ENCODE measurements at regions not wholly inside any gene's neighbourhood (a gene's known extent, or its start where the extent isn't known, plus 50 kb on each side); places are given as distances from the start of the nearest gene placed in this dataset.

DNA sequence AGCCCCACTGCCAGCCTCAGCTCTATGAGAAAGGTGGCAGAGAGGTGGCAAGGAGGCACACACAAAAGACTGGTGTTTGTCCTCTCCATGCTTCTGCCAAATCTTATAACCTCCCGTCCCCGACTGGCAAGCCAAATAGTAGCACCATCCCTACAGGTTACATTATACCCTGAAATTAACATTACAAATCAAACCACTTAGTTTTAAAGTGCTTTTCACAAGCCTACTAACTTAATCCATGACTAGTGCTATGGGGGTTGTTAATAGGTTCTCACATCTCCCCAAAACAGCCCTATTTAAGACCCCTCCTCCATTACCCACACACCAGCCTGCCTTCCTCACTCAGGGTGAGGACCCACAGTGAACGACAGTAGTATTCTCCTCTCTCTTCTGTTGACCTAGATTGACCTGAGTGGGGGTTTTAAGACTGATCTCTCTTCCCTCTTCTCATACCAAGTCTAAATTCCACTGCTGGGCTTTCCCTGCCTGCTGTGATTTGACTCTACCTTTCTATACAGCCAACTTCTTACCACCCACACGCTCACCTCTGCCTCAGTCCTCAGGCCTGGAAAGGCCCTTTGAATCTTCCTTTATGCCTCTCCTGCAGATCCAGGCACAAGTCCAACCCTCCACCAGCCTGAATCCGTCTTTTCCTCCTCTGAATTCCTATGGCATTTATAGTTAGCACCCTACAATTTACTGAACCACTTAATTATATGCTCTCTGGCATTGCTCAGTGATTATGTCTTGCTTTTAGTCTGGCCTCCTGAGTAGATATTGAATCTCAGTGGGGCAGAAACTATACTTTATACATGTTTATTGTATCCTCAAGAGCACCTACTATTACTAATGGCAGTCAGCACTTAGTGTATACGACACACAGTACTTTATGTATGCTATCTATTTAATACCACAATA, 116.1 kb downstream of the TMEM174 start:
- no peak for DNase-seq

GRCh38 chr5:73286896-73287295, 113.9 kb downstream of the TMEM174 start:
- DNase-seq, result peak; percentile 70

GRCh38 chr5:73284985-73285384, 112.0 kb downstream of the TMEM174 start:
- DNase-seq, result no peak

DNA sequence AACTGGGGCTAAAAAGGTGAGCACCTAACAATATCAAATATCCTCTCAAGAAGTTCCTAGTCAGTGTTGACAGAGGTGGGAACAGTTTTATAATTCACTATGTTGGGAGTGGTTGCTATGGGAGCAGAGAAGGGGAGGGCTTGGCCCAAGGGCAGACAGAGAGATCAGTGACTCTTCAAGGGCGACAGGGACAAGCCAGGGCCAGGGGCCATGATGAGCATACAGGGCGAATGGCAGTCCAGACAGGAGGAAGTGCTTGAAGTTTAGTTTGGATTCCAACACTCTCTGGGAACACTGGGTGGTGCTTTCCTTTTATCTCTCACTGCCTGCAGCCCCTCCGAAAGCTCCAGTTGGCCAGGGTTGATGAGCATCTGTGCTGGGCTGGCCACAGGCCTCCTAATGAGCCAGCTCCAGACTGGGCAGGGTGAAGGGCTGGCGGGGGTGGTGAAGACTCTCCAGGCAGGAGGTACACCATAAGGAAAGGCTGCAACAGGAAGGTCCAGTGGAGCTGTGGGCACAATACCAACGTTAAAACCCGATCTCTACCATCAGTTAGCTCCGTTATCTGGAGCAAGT, 111.3 kb downstream of the TMEM174 start:
- no peak for DNase-seq

GRCh38 chr5:73282923-73283322, 109.9 kb downstream of the TMEM174 start:
- no peak for DNase-seq

- no peak for DNase-seq
These were observed 109.4 kb downstream of the TMEM174 start for GRCh38 chr5:73282383-73282782.

- peak; percentile 99 for DNase-seq
These were observed 108.1 kb downstream of the TMEM174 start for GRCh38 chr5:73280821-73281746.

- DNase-seq, result no peak
These were observed 107.4 kb downstream of the TMEM174 start for GRCh38 chr5:73280386-73280785.

- DNase-seq, result no peak
These were observed 106.8 kb downstream of the TMEM174 start for GRCh38 chr5:73279805-73280204.

- no peak for DNase-seq
These were observed 105.7 kb downstream of the TMEM174 start for GRCh38 chr5:73278693-73279092.

DNA sequence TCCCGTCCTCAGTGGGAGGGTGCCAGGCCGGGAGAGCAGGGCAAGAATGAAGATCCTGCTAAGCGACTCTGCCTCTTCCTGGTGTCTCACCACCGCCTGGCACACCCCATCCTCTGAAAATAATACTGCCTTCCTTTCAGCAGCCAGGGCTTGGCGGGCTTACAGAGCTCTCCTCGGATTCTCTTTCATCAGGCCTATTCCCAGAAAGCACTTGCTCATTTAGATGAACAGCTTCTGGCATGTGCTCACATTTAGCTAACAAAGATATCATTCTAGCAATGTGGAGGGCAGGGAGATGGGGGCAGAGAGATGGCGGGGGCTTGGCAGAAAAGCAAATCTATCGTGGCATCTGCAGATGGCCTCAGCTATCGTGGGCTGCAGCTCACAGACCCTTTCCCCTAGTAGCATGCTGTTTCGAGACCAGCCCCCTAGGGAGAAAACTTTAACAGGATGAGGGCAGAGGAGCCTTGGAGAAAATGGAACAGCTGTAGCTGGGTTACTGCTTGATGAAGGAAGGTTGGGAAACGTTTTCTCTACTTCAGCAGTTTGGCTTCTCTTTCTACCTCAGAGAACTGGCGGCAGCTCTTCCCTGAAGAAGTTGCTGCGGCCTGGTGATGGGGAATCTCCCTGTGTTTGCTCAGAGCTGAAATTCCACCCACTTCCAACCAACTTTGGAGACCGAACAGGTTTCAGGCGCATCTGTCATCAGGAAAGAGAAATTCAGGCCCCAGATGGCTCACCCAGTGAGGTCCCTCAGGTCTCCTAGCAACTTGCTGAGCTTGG, 102.1 kb downstream of the TMEM174 start:
- DNase-seq, result no peak

DNA sequence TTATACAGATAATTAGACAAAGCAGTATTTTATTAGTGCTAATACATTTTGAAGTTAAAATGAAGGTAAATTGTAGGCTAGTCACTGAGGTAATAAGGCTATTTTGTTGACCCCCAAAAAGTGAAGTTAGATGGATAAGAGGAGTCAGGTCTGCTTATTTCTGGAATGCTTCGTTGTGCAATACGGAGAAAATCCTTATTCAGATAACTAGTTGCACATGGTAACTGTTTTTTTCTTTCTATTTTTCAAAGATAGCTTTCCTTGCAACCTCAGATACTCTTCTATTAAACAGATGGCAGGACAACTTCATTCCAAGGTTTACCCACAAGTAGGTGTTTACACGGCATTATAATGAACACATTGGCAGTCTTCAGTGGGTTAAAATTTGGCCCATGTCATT, 101.1 kb downstream of the TMEM174 start:
- DNase-seq, result no peak

DNA sequence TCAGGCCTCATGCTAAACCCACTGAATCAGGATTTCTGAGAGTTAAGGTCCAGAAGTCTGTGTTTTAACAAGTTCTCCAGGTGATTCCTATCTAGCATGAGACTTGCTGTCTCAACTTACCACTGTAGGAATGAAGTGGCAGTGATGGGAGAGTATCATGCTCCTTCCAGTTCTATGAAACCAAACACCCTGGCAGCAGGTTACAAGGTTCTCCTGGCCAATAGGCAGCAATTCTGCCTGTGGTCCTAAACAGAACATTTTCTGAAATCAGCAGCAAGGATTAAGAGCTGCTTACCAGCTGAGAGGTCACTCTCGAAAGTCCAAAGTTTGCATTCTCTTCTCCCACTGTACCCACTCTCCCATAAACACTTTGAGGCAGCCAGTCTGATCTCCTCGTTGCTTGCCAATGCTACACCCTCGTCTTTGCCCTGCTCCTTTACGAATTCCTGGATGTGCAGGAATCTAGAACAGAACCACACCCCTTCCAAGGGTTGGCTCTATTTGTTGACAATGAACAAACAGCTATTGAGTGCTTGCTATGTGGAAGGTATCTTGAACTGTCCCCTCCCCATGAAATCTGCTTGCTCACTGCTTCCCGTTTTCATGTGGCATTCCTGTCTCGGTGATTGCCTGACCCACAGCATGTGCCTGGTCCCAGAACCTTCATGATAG, 100.5 kb downstream of the TMEM174 start:
- DNase-seq, result no peak

GRCh38 chr5:73272351-73272750, 99.4 kb downstream of the TMEM174 start:
- DNase-seq, result no peak

GRCh38 chr5:73268826-73269225, 95.8 kb downstream of the TMEM174 start:
- no peak for DNase-seq

DNA sequence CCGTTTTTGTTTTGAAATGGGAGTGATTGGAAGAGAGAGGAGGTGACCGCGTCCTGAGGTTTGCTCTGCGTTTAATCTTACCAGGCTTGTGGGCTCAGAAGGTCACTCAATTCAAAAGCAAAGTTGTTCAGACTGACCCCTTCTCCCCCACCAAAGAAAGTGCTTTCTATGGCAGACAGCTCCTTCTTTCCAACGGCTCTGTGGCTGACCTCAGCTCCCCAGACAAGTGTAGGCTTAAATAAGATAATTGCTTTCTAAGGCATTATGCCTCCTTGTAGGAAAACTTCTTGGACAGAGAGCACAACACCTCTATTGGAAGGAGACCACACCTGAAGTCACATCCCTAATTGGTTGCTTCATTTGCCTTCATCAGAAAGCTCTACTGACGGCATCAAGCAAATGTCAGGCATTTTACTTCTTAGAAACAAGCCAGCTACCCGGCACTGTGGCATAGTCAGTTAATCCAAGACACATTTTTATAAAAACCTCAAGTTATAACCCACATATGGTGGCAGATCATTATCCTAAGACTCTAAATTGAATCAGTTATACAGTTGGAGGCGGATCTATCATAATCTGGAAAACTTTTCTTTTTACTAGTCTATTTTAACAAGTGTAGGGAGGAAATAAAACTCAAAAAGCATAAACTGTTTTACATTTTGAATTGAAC, 94.9 kb downstream of the TMEM174 start:
- no peak for DNase-seq

- DNase-seq, result no peak
These were observed 94.2 kb downstream of the TMEM174 start for GRCh38 chr5:73266925-73267765.

- DNase-seq, result no peak
These were observed 93.3 kb downstream of the TMEM174 start for GRCh38 chr5:73266176-73266738.

DNA sequence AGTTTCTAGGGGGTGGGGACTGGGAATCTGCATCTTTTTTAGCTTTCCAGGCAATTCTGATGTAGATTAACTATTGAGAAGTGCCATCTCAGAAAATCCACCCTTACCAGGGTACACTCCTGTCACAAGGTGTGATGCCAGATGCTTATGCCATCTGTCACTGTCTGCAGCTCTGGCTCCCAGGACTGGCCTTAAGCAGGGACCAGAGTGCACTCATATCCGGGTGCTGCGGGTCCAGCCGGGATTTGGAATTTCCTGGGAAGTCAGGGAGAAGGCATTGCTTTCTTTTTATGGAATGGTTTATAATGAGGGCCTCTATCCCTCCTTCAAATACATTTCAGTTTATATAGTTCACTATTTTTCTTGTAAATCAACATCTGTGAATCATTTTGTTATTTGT, 92.6 kb downstream of the TMEM174 start:
- no peak for DNase-seq

GRCh38 chr5:73264631-73265030, 91.6 kb downstream of the TMEM174 start:
- no peak for DNase-seq
